Activated T-cell treated with anti-CD3 and anti-CD28 coated beads, Interleukin-2, amount 50 U/mL, for 48 hours (primary cell): ENCODE measurements at regions not wholly inside any gene's neighbourhood (a gene's known extent, or its start where the extent isn't known, plus 50 kb on each side); places are given as distances from the start of the nearest gene placed in this dataset.

Source experiments
- DNase-seq, 2 experiments: peaks; one replicate each; pipeline ENCODE4 v3.0.0-alpha.2; 2020

DNA sequence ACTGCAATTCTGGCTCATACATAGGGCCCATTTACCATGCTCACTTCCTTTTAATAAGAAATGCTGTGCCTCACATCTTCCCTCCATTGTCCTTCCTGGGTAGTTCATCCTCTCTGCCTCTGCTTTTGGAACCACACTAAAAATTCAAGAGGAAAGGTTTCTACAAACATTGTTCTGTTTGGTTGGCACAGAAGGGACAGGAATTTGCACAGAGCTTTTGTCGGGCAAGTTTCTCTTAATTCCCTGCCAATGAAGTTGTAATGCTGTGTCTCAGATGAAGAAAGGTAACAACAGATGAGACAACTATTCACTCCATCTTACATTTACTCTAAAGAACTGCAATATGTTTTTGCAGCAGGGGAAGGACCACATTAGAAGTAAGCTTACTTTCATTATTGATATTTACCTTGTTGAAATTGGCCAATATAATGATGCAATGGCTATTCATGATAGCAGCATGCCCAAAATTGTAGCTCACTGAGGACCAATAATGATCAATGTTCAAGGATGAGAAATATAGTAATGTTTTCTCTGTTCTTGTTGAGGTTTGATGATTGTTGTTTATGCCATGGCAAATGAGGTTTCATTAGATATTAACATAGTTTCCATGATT is 82.5 kb upstream of the HMHB1 start:
- no peak for DNase-seq

GRCh38 chr5:143723159-143723558 is 88.8 kb upstream of the HMHB1 start:
- DNase-seq = no peak

GRCh38 chr5:143721925-143722324 is 90.0 kb upstream of the HMHB1 start:
- DNase-seq = no peak

DNA sequence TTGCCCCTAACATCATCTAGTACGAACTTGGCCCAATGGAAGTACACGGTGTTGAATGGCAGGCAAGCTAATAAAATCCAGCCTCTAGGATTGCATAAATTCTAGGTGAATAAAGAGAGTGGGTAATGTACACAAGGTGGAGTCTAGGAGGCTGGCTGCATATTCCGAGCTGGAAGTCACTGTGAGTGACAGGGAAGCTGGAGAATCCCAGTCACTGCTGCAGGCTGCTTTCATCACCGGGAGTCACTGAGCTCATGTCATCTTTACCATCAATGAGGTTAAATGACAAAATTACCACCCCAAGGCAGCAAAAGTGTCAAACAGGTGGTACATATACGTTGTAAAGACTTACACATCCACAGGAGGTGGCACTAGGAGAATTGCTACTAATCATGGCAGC is 91.3 kb upstream of the HMHB1 start:
- no peak for DNase-seq

- no peak for DNase-seq
Observed at GRCh38 chr5:143717400-143717799, 94.6 kb upstream of the HMHB1 start.

- no peak for DNase-seq
Observed at GRCh38 chr5:143716881-143717280, 95.1 kb upstream of the HMHB1 start.

GRCh38 chr5:143715616-143716015 is 96.3 kb upstream of the HMHB1 start:
- no peak for DNase-seq

- no peak for DNase-seq
Observed at GRCh38 chr5:143714629-143715028, 97.3 kb upstream of the HMHB1 start.

DNA sequence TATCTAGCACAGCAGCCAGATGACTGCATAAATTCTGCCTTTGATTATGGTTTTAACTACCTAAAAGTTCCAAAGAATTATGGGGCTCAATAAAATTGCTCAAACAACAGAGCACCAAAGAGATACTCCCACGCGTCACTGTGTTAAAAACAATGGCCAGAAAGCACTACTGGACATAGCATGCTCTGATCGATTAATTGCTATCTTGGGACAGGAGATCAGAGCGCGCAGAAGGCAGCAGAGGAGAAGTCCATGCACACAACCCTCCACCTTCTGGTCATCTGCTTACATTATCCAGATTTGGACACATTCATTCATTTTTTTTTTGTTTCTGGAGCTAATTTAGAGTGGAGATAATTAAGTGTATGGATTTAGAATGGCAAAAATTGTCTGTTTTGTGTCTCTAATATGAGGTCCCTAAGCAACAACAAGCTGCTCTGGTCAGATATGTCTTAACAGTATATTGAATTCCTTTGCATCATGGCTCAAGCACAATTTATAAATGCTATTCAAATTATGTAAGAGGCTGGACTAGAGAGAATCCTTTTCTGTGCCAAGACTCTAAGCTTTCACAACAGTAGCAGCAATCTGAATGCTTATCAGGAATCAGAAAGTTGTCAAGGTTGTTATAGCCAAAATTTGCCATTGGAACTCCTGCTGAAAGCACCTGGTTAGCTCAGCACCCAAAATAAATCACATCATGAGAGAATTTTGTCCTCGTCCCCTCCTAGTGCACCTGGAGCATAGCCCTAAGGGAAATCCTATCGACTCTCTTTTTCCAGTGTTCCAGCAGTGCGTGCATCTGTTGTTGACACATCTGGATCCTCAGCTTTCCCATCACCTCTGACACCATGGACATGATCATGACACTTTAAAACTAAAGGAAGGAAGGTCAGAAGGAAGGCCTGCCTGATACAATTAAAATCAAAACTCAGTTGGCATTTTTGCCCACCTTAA is 98.6 kb upstream of the HMHB1 start:
- no peak for DNase-seq

DNA sequence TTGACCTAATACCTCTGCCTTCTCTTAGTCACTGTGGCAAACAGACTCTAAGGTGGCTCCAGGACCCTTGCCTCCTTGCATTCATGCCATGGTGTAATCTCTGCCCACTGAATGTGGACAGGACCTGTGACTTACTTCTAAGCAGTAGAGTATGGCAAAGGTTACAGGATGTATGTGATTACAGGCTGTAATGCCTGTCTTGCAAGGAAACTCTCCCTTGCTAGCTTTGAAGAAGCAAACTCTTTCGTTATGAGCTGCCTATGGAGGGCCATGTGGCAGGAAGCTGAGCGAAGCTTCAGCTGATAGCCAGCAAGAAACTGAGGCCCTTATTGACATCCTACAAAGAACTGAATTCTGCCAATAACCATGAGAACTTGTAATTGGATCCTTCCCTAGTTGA is 103.3 kb upstream of the HMHB1 start:
- no peak for DNase-seq

DNA sequence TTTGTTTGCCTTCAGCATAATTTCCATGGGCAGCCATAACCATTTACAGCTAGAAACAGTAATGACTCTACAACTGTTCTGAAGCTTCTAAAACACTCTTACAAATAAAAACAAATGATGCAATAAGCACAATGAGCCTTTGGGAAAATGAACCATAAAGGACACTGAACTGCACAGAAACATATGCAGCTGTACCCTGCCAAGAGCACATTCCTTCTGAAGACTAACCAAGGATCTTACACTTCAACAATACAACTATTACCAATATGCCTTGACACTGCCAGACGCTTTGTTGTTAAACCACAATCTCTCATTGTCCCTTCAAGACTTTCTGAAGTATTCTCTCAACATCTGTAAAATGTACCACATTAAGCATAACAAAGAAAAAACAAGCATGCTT is 104.2 kb upstream of the HMHB1 start:
- no peak for DNase-seq

DNA sequence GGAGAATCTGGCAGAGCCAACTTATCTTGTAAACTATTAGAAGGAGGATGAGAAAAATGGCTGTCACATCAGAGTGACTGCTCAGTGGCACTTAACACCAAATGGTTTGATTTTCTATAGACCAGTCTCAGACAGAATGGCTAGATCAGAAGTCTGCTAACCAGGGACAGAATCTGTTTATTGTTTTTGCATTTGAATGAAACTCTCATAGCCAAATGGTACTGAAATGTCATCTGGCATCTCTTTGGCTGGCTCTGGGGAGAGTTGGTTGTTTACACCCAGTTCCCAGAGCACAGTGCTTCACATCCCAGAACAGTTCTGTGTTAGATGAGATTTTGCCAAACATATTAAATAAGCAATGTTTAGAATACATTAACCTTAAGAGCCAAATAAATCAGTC is 106.6 kb upstream of the HMHB1 start:
- no peak for DNase-seq

- DNase-seq = no peak
Observed at GRCh38 chr5:143703659-143704058, 108.3 kb upstream of the HMHB1 start.

- DNase-seq = no peak
Observed at GRCh38 chr5:143701493-143701892, 110.5 kb upstream of the HMHB1 start.

- no peak for DNase-seq
Observed at GRCh38 chr5:143700994-143701393, 111.0 kb upstream of the HMHB1 start.

GRCh38 chr5:143699121-143699520 is 112.8 kb upstream of the HMHB1 start:
- no peak for DNase-seq

DNA sequence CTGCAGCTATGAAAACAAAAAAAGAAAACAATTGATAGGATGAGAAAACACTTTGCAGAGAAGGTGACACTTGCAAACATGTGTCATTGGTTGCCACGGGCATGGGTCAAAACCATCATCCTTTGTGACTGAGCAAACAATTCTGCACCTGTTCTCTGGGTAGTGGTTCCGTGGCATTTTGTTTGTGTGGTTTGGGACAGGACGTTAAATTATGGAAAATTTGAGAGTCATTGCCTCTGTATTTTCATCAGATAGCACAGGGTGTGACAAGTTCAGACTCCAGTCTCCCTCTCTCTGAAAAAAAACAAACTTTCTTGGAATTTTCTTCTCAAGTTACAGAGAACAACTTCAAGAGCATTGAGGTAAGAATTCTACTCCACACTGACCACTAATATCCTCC is 113.4 kb upstream of the HMHB1 start:
- DNase-seq = no peak

GRCh38 chr5:143696921-143697320 is 115.0 kb upstream of the HMHB1 start:
- no peak for DNase-seq

GRCh38 chr5:143695941-143696340 is 116.0 kb upstream of the HMHB1 start:
- DNase-seq = no peak

DNA sequence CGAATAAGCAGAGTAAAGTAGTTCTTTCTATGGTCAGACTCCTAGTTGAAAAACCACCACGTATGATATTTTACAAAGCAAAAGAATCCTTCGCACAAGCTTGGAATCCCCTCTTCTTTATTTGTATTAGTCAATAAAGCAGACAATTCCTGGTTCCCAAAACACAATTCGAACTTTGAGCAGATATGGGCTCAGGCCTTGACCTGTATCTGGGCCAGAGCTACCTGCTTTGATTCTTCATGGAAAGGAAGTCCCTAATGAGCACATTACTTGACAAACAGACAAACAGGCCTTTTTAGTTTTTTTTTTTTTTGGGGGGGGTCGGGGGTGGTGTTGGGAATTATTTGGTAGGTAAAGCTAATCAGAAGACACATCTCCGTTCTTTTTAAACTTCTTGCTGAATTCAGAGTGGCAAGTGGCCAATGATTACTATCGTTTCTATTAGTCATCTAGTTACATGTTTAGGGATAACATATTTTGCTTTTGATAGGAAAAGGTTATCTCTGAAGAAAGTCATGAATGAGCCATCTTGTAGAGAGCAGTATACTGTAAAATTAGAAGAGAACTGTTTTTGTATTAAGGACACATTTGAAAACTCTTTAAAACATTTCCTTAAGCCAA is 116.6 kb upstream of the HMHB1 start:
- DNase-seq = no peak

DNA sequence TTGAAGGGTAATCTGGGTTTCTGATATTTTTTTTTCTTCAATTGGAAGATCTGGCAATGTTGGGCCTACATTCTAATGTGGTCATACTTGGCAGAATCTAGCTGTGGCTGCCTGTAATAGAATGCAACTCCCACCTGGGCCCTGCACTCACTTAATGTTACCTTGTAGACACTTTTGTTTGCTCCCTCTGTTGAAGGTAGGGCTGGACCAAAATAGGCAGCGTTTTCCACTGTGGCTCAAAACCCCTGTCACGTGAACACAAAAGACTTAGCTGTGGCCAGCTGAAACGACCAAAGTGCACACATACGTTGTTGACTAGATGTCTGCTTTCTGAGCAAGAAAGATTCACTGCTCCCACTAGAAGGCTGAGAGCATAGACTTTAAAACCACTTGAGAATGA is 117.6 kb upstream of the HMHB1 start:
- DNase-seq = no peak

- DNase-seq = peak in 1 of 2 experiments; percentile 33
Observed at GRCh38 chr5:143693651-143694252, 118.2 kb upstream of the HMHB1 start.

GRCh38 chr5:143692342-143692741 is 119.6 kb upstream of the HMHB1 start:
- DNase-seq = no peak

DNA sequence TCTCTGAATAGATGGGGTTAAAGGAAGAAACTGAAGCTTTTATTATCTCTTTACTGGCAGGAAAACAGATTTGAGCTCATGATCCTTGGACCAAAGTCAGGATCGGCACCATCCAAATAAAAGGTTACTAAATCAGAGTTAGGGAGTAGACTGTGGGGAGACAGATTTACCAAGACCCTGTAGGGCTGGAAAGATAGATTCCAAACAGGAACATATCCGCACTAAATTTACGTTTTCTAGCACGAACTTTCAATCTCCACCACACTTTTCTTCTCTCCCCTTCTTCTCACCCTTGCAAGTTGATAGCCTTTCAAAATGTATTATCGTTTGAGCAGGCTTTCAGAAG is 120.0 kb upstream of the HMHB1 start:
- no peak for DNase-seq
